DOHH2 (cell line): ENCODE measurements at regions not wholly inside any gene's neighbourhood (a gene's known extent, or its start where the extent isn't known, plus 50 kb on each side); places are given as distances from the start of the nearest gene placed in this dataset.

Experiments
- H3F3A ChIP-seq: fragments of 200-600 bp; sonication (generic), shearing (Covaris generic); 2 replicates; pipeline ENCODE4 v1.6.0; 2016; ENCODE audit warnings: antibody characterized with exemption, mild to moderate bottlenecking; ENCODE audit not compliant: control insufficient read depth, insufficient read depth
- H3K27ac ChIP-seq: fragments of 200-600 bp; sonication (generic); 2 replicates; pipeline ENCODE4 v1.5.1; 2014; ENCODE audit warnings: low read depth, mild to moderate bottlenecking, low read length, moderate library complexity
- H3K27me3 ChIP-seq: fragments of 200-600 bp; sonication (generic); 2 replicates; pipeline ENCODE4 v1.6.1; 2014; ENCODE audit warnings: mild to moderate bottlenecking, low read length, mixed read lengths; ENCODE audit not compliant: control insufficient read depth
- H3K36me3 ChIP-seq: fragments of 200-600 bp; sonication (generic); 2 replicates; pipeline ENCODE4 v1.6.1; 2014; ENCODE audit warnings: mild to moderate bottlenecking, low read length, moderate library complexity, mixed read lengths; ENCODE audit not compliant: control insufficient read depth
- H3K4me1 ChIP-seq: fragments of 200-600 bp; sonication (generic); 2 replicates; pipeline ENCODE4 v1.6.1; 2014; ENCODE audit warnings: mild to moderate bottlenecking, low read length, mixed read lengths; ENCODE audit not compliant: control insufficient read depth
- H3K4me2 ChIP-seq: fragments of 200-600 bp; sonication (generic); 2 replicates; pipeline ENCODE4 v1.6.0; 2014; ENCODE audit warnings: mild to moderate bottlenecking, low read length, moderate library complexity
- H3K4me3 ChIP-seq: fragments of 200-600 bp; sonication (generic); 2 replicates; pipeline ENCODE4 v1.5.1; 2014; ENCODE audit warnings: mild to moderate bottlenecking, low read length, mixed read lengths
- H3K79me2 ChIP-seq: fragments of 200-600 bp; sonication (generic); 2 replicates; pipeline ENCODE4 v1.6.1; 2014; ENCODE audit warnings: mild to moderate bottlenecking, low read length, mixed read lengths; ENCODE audit not compliant: control insufficient read depth
- H3K9me2 ChIP-seq: fragments of 200-600 bp; sonication (generic); replicated peaks from 2 replicates; pipeline ENCODE4 v1.6.1; 2014; ENCODE audit warnings: mild to moderate bottlenecking, low read length, mixed read lengths; ENCODE audit not compliant: control insufficient read depth
- H3K9me3 ChIP-seq: fragments of 200-600 bp; sonication (generic); 2 replicates; pipeline ENCODE4 v1.6.1; 2014; ENCODE audit warnings: antibody characterized with exemption, low read length, mixed read lengths; ENCODE audit not compliant: control insufficient read depth, insufficient read depth
- H4K20me1 ChIP-seq: fragments of 200-600 bp; sonication (generic); 2 replicates; pipeline ENCODE4 v1.6.0; 2014; ENCODE audit warnings: low read depth, mild to moderate bottlenecking, antibody characterized with exemption, low read length, moderate library complexity; ENCODE audit not compliant: control insufficient read depth, insufficient read depth
- CTCF ChIP-seq: fragments of 200-600 bp; sonication (generic); IDR thresholded peaks from one replicate; pipeline ENCODE4 v1.5.1; 2014; ENCODE audit warnings: antibody characterized with exemption, mild to moderate bottlenecking, low read depth, low read length; ENCODE audit not compliant: poor library complexity, severe bottlenecking
- EZH2phosphoT487 ChIP-seq: fragments of 200-600 bp; sonication (generic); IDR thresholded peaks from 2 replicates; pipeline ENCODE4 v1.6.1; 2017; ENCODE audit warnings: borderline replicate concordance, mild to moderate bottlenecking, antibody characterized with exemption, low read length, moderate library complexity, mixed read lengths

- Histone ChIP-seq H3K4me1 (no peaks in the 10 kb centered on the region; the same call in 1 of the 2 replicates), H3K4me3 (no peak overlapping the region), H3K9me3 (no peaks in the 10 kb centered on the region), H3K79me2 (no peaks in the 10 kb centered on the region), H3K9me2 (no peaks in the 10 kb centered on the region), H3K27me3 (no peaks in the 10 kb centered on the region), H3F3A (no peaks in the 10 kb centered on the region), H3K36me3 (no peaks in the 10 kb centered on the region), H4K20me1 (no peaks in the 10 kb centered on the region), H3K27ac (no peak overlapping the region), H3K4me2 (no peak overlapping the region)
- TF ChIP-seq EZH2phosphoT487, result no peak
Observed at GRCh38 chr10:24114556-24114955, 94.4 kb upstream of the KIAA1217 start.

GRCh38 chr10:24115403-24115802 lies 93.5 kb upstream of the KIAA1217 start:
- Histone ChIP-seq H3K27me3 (no peaks in the 10 kb centered on the region), H3K4me2 (no peak overlapping the region), H3K4me3 (no peak overlapping the region), H3F3A (no peaks in the 10 kb centered on the region), H3K79me2 (no peaks in the 10 kb centered on the region), H4K20me1 (no peaks in the 10 kb centered on the region), H3K9me3 (no peaks in the 10 kb centered on the region), H3K27ac (no peak overlapping the region), H3K36me3 (no peaks in the 10 kb centered on the region), H3K9me2 (no peaks in the 10 kb centered on the region), H3K4me1 (no peaks in the 10 kb centered on the region; the same call in 1 of the 2 replicates)
- no peak for TF ChIP-seq CTCF
- no peak for TF ChIP-seq EZH2phosphoT487

GRCh38 chr10:24118246-24118645 lies 90.7 kb upstream of the KIAA1217 start:
- no peaks in the 10 kb centered on the region; the same call in 1 of the 2 replicates for H3K27me3 ChIP-seq
- H3K4me3 ChIP-seq, result no peak overlapping the region
- H3K9me2 ChIP-seq, result no peaks in the 10 kb centered on the region
- H3K9me3 ChIP-seq, result no peaks in the 10 kb centered on the region
- H3K4me2 ChIP-seq, result no peak overlapping the region
- H3K36me3 ChIP-seq, result no peaks in the 10 kb centered on the region
- H3F3A ChIP-seq, result no peaks in the 10 kb centered on the region
- H4K20me1 ChIP-seq, result no peaks in the 10 kb centered on the region
- no peaks in the 10 kb centered on the region; the same call in 1 of the 2 replicates for H3K4me1 ChIP-seq
- H3K27ac ChIP-seq, result no peak overlapping the region
- no peaks in the 10 kb centered on the region for H3K79me2 ChIP-seq
- TF ChIP-seq CTCF, result no peak

DNA sequence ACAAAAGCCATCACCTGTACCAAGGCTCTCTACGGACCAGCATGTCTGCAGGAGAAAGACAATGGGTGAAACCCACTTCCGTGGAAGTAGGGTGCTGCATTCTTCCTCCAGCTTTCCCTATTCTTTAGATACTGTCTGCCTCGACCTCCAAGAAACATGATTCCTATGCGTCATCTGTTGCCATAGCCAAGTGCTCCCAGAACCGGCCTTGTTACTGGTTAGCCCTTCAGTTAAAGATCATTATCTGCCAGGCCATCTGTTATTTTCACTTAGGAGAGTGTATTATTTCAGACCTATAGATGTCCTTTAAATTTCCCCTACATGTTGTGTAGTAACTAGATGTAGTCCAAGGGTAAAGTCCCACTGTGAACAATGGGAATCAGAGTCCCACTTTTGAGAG lies 89.0 kb upstream of the KIAA1217 start:
- H3K79me2 ChIP-seq, result no peaks in the 10 kb centered on the region
- H4K20me1 ChIP-seq, result no peaks in the 10 kb centered on the region
- H3K27me3 ChIP-seq, result no peaks in the 10 kb centered on the region; the same call in 1 of the 2 replicates
- H3K9me3 ChIP-seq, result no peaks in the 10 kb centered on the region
- no peaks in the 10 kb centered on the region for H3K36me3 ChIP-seq
- no peaks in the 10 kb centered on the region; the same call in 1 of the 2 replicates for H3K4me1 ChIP-seq
- no peak overlapping the region for H3K4me2 ChIP-seq
- no peak for TF ChIP-seq CTCF
- no peaks in the 10 kb centered on the region for H3F3A ChIP-seq
- H3K27ac ChIP-seq, result no peak overlapping the region
- H3K9me2 ChIP-seq, result no peaks in the 10 kb centered on the region
- no peak overlapping the region for H3K4me3 ChIP-seq
